H1 (cell line): ENCODE measurements at regions not wholly inside any gene's neighbourhood (a gene's known extent, or its start where the extent isn't known, plus 50 kb on each side); places are given as distances from the start of the nearest gene placed in this dataset.

Experiments used
- CTCF ChIA-PET: fragments of 300-600 bp; sonication (Branson Sonifier 250); formaldehyde crosslinking; loops from one replicate; lab custom pipeline; 2021; ENCODE audit not compliant: partially characterized antibody; lab: Charles Lee
- POLR2A ChIA-PET: fragments of 300-600 bp; sonication (Branson Sonifier 250); formaldehyde crosslinking; loops from one replicate; lab custom pipeline; 2021; ENCODE audit warnings: inconsistent platforms; ENCODE audit not compliant: partially characterized antibody; lab: Charles Lee
- DNase-seq, 2 experiments: peaks; one replicate each; pipeline versions ENCODE4 v3.0.0 to v3.0.0-alpha.2; 2010 to 2022; ENCODE audit warnings: low spot score in 2 of 2, low read depth in 1 of 2, mixed read lengths in 1 of 2
- FAIRE-seq: peaks from 2 replicates; lab custom pipeline; 2011; peaks lifted over from hg19 to GRCh38; lab: Jason Lieb, UNC
- H2AFZ ChIP-seq: 2 replicates; pipeline ENCODE4 v1.8.1; 2012; ENCODE audit warnings: low read length, inconsistent platforms
- H2AK5ac ChIP-seq: 2 replicates; pipeline ENCODE4 v1.6.1; 2013; ENCODE audit warnings: low read depth, low read length
- H2BK120ac ChIP-seq: replicated peaks from 2 replicates; pipeline ENCODE3; 2013; ENCODE audit warnings: low read depth, low read length, inconsistent platforms
- H2BK12ac ChIP-seq: 2 replicates; pipeline ENCODE4 v1.6.1; 2013; ENCODE audit warnings: low read depth, low read length
- H2BK15ac ChIP-seq: 2 replicates; pipeline ENCODE4 v1.6.1; 2013; ENCODE audit warnings: low read length
- H2BK20ac ChIP-seq: 2 replicates; pipeline ENCODE4 v1.6.1; 2013; ENCODE audit warnings: low read length
- H2BK5ac ChIP-seq: 2 replicates; pipeline ENCODE4 v1.6.1; 2013; ENCODE audit warnings: low read depth, low read length
- H3K14ac ChIP-seq: 2 replicates; pipeline ENCODE4 v1.6.1; 2013; ENCODE audit warnings: inconsistent platforms; ENCODE audit not compliant: insufficient read length
- H3K18ac ChIP-seq: 2 replicates; pipeline ENCODE4 v1.6.1; 2013; ENCODE audit warnings: low read length; ENCODE audit errors: extremely low read depth
- H3K23ac ChIP-seq: 2 replicates; pipeline ENCODE4 v1.6.1; 2013; ENCODE audit warnings: inconsistent platforms; ENCODE audit not compliant: insufficient read length
- H3K23me2 ChIP-seq: 2 replicates; pipeline ENCODE4 v1.6.1; 2013; ENCODE audit warnings: low read depth, low read length
- H3K27ac ChIP-seq: 2 replicates; pipeline ENCODE4 v1.6.1; 2011; ENCODE audit warnings: low read depth, low read length, inconsistent platforms
- H3K27me3 ChIP-seq, 4 experiments: replicated peaks in 1 of 4; 1 replicate in 1 of 4; 2 replicates in 3 of 4; pipeline versions ENCODE4 v1.6.1 to v1.8.1; 2011 to 2013; ENCODE audit warnings: low read length in 3 of 4, mild to moderate bottlenecking in 3 of 4, inconsistent platforms in 2 of 4, mixed read lengths in 2 of 4, moderate library complexity in 1 of 4; ENCODE audit not compliant: control insufficient read depth in 3 of 4, insufficient read depth in 3 of 4; ENCODE audit errors: extremely low read depth in 1 of 4
- H3K36me3 ChIP-seq, 4 experiments: 2 replicates each; pipeline versions ENCODE4 v1.6.1 to v1.8.1; 2011 to 2013; ENCODE audit warnings: mild to moderate bottlenecking in 4 of 4, low read length in 3 of 4, moderate library complexity in 2 of 4, control low read depth in 1 of 4, inconsistent platforms in 1 of 4; ENCODE audit not compliant: insufficient read depth in 4 of 4, control insufficient read depth in 2 of 4
- H3K4ac ChIP-seq: replicated peaks from 2 replicates; pipeline ENCODE3; 2013; ENCODE audit warnings: low read length, low read depth, mixed read lengths, inconsistent platforms; ENCODE audit not compliant: insufficient read length
- H3K4me1 ChIP-seq, 4 experiments: replicated peaks in 1 of 4; 1 replicate in 1 of 4; 2 replicates in 3 of 4; pipeline versions ENCODE4 v1.6.1 to v1.8.1; 2011 to 2013; ENCODE audit warnings: low read length in 3 of 4, inconsistent platforms in 2 of 4, mixed read lengths in 1 of 4; ENCODE audit not compliant: insufficient read depth in 4 of 4, control insufficient read depth in 3 of 4
- H3K4me2 ChIP-seq, 2 experiments: 2 replicates each; pipeline versions ENCODE4 v1.6.1 to v1.8.1; 2011 to 2013; ENCODE audit warnings: low read depth in 2 of 2, low read length in 2 of 2, control low read depth in 1 of 2, inconsistent platforms in 1 of 2, mild to moderate bottlenecking in 1 of 2; ENCODE audit not compliant: insufficient read depth in 1 of 2
- H3K4me3 ChIP-seq, 4 experiments: fragments of 200-600, 300-600 bp in 1 of 4; sonication (generic), shearing (Covaris generic), sonication (Bioruptor Twin) in 1 of 4; 2 replicates each; pipeline versions ENCODE4 v1.5.1 to v1.8.1; 2011 to 2016; ENCODE audit warnings: low read length in 4 of 4, low read depth in 3 of 4, control low read depth in 2 of 4, inconsistent platforms in 2 of 4, mild to moderate bottlenecking in 2 of 4, mixed read lengths in 1 of 4, moderate library complexity in 1 of 4; ENCODE audit not compliant: insufficient read depth in 2 of 4; ENCODE audit errors: extremely low read depth in 1 of 4
- H3K56ac ChIP-seq: replicated peaks from 2 replicates; pipeline ENCODE3; 2013; ENCODE audit warnings: low read depth, mild to moderate bottlenecking, mixed read lengths, low read length, inconsistent platforms; ENCODE audit not compliant: insufficient read length
- H3K79me1 ChIP-seq: 2 replicates; pipeline ENCODE4 v1.6.1; 2013; ENCODE audit warnings: low read depth, low read length, control low read depth
- H3K79me2 ChIP-seq, 2 experiments: 2 replicates each; pipeline versions ENCODE4 v1.6.1 to v1.8.1; 2012 to 2013; ENCODE audit warnings: low read length in 2 of 2, mild to moderate bottlenecking in 2 of 2, inconsistent platforms in 1 of 2; ENCODE audit not compliant: insufficient read depth in 2 of 2, control insufficient read depth in 1 of 2
- H3K9ac ChIP-seq, 4 experiments: replicated peaks in 1 of 4; 1 replicate in 1 of 4; 2 replicates in 3 of 4; pipeline versions ENCODE4 v1.6.1 to v1.8.1; 2011 to 2013; ENCODE audit warnings: low read depth in 3 of 4, low read length in 3 of 4, control low read depth in 2 of 4, mild to moderate bottlenecking in 2 of 4, moderate library complexity in 2 of 4, inconsistent platforms in 1 of 4; ENCODE audit errors: extremely low read depth in 1 of 4
- H3K9me3 ChIP-seq, 2 experiments: 2 replicates each; pipeline versions ENCODE4 v1.6.1 to v1.8.1; 2012 to 2013; ENCODE audit warnings: mild to moderate bottlenecking in 2 of 2, moderate library complexity in 2 of 2, control low read depth in 1 of 2, inconsistent platforms in 1 of 2, low read depth in 1 of 2, low read length in 1 of 2, mixed read lengths in 1 of 2; ENCODE audit not compliant: insufficient read depth in 2 of 2
- H4K20me1 ChIP-seq, 2 experiments: replicated peaks in 1 of 2; 2 replicates each; pipeline versions ENCODE3 to v1.8.1; 2011 to 2013; ENCODE audit warnings: inconsistent platforms in 2 of 2, low read length in 2 of 2, mild to moderate bottlenecking in 1 of 2; ENCODE audit not compliant: insufficient read depth in 2 of 2, control insufficient read depth in 1 of 2
- H4K5ac ChIP-seq: 2 replicates; pipeline ENCODE4 v1.6.1; 2013; ENCODE audit warnings: low read length, low read depth, mixed read lengths, inconsistent platforms; ENCODE audit not compliant: insufficient read length
- H4K8ac ChIP-seq: 2 replicates; pipeline ENCODE4 v1.8.0; 2013; ENCODE audit warnings: mild to moderate bottlenecking, moderate library complexity, low read length, inconsistent platforms; ENCODE audit not compliant: insufficient read depth; ENCODE audit errors: extremely low read depth
- H4K91ac ChIP-seq: replicated peaks from 2 replicates; pipeline ENCODE3; 2013; ENCODE audit warnings: low read length, mixed read lengths, inconsistent platforms; ENCODE audit not compliant: insufficient read length
- CEBPB ChIP-seq: IDR thresholded peaks from 2 replicates; pipeline ENCODE4 v1.6.1; 2012; ENCODE audit warnings: low read depth, low read length
- EGR1 ChIP-seq: IDR thresholded peaks from 2 replicates; pipeline ENCODE4 v1.6.1; 2011; ENCODE audit warnings: low read depth, low read length, borderline replicate concordance
- GABPA ChIP-seq: IDR thresholded peaks from 2 replicates; pipeline ENCODE4 v1.6.1; 2011; ENCODE audit warnings: mild to moderate bottlenecking, low read length, moderate library complexity, borderline replicate concordance; ENCODE audit not compliant: insufficient read depth
- RBBP5 ChIP-seq: IDR thresholded peaks from 2 replicates; pipeline ENCODE4 v1.7.1; 2012; ENCODE audit warnings: low read depth, mild to moderate bottlenecking, inconsistent platforms, low read length, moderate library complexity, borderline replicate concordance
- SP4 ChIP-seq: IDR thresholded peaks from 2 replicates; pipeline ENCODE4 v1.6.1; 2012; ENCODE audit warnings: low read length, inconsistent platforms
- TCF12 ChIP-seq: IDR thresholded peaks from 2 replicates; pipeline ENCODE4 v1.6.1; 2011; ENCODE audit warnings: low read depth, mild to moderate bottlenecking, low read length
- TEAD4 ChIP-seq: IDR thresholded peaks from 2 replicates; pipeline ENCODE4 v1.6.1; 2012; ENCODE audit warnings: low read depth, low read length, inconsistent platforms, mixed read lengths
- WGBS, 2 experiments: shearing (Covaris generic) in 1 of 2; methylation state at CpG; one replicate each; pipeline versions ENCODE4 v1.1.6 to v1.1.7; 2013 to 2015; ENCODE audit warnings: low lambda C conversion rate in 2 of 2, mixed read lengths in 2 of 2, inconsistent platforms in 1 of 2, low coverage in 1 of 2, missing lambda C conversion rate in 1 of 2; ENCODE audit not compliant: insufficient replicate concordance in 2 of 2, insufficient coverage in 1 of 2, insufficient read length in 1 of 2; ENCODE audit errors: extremely low coverage in 1 of 2, missing lambda C conversion rate in 1 of 2; 5-methylcytosine and 5-hydroxymethylcytosine counted together

- Histone ChIP-seq H3K79me1 (no peaks in the 10 kb centered on the region), H3K4ac (no peak overlapping the region), H4K8ac (no peak overlapping the region), H2BK15ac (no peak overlapping the region), H3K4me2 (no peak overlapping the region), H2BK120ac (no peak overlapping the region), H3K79me2 (no peaks in the 10 kb centered on the region), H3K4me1 (no peaks in the 10 kb centered on the region), H2AFZ (no peak overlapping the region), H3K4me3 (no peak overlapping the region), H3K36me3 (no peaks in the 10 kb centered on the region), H2BK12ac (no peak overlapping the region), H2AK5ac (no peak overlapping the region), H4K91ac (no peak overlapping the region), H2BK20ac (no peak overlapping the region), H4K5ac (no peak overlapping the region), H3K27me3 (no peaks in the 10 kb centered on the region), H3K9me3 (no peaks in the 10 kb centered on the region), H3K14ac (no peak overlapping the region), H3K23me2 (no peaks in the 10 kb centered on the region; the same call in 1 of the 2 replicates), H3K56ac (no peak overlapping the region), H3K27ac (no peak overlapping the region), H3K9ac (no peak overlapping the region), H3K18ac (no peak overlapping the region), H3K23ac (no peak overlapping the region), H2BK5ac (no peak overlapping the region), H4K20me1 (no peaks in the 10 kb centered on the region)
- 94% methylated on average over 2 of the region's 2 CpGs; no CpG with 5 or more reads in 1 of the 2 experiments for WGBS, 2 experiments
- DNase-seq (no peak), FAIRE-seq (no peak)
- CTCF ChIA-PET: interaction anchor here (1.0 to 1.6 kb wide), 4 partner anchors 9 to 148 kb away, joined by 3 to 11 read pairs (median 4); no protein-coding TSS in a partner anchor
- POLR2A ChIA-PET: interaction anchor here (0.5 kb wide), 1 partner anchor 198 kb away, joined by 3 read pairs; no protein-coding TSS in a partner anchor
- TF ChIP-seq TCF12: no peak
- TF ChIP-seq EGR1: no peak
- no peak for TF ChIP-seq CEBPB
- TF ChIP-seq TEAD4: no peak
- TF ChIP-seq SP4: no peak
- TF ChIP-seq GABPA: no peak
- TF ChIP-seq RBBP5: no peak
Observed at GRCh38 chr18:23350188-23350587, 102.9 kb upstream of the RIOK3 start.
